HEK293T (cell line): ENCODE measurements at regions not wholly inside any gene's neighbourhood (a gene's known extent, or its start where the extent isn't known, plus 50 kb on each side); places are given as distances from the start of the nearest gene placed in this dataset.

Source experiments
- FOXA1 ChIP-seq: fragments of 450-650 bp; IDR thresholded peaks from 2 replicates; pipeline ENCODE4 v1.6.1; 2016; ENCODE audit warnings: mild to moderate bottlenecking
- FOXK2 ChIP-seq: fragments of 450-650 bp; IDR thresholded peaks from 2 replicates; pipeline ENCODE4 v1.6.1; 2016; ENCODE audit warnings: mild to moderate bottlenecking
- TARDBP ChIP-seq: fragments of 450-650 bp; IDR thresholded peaks from 2 replicates; pipeline ENCODE4 v1.6.1; 2016
- ZNF384 ChIP-seq: fragments of 450-650 bp; IDR thresholded peaks from 2 replicates; pipeline ENCODE4 v1.6.1; 2016

- TF ChIP-seq ZNF384 (no peak), TARDBP (no peak), FOXA1 (no peak), FOXK2 (no peak)
These were observed 158.3 kb upstream of the BMP4 start for GRCh38 chr14:54114941-54115340.
